HepG2 (cell line): ENCODE measurements at regions not wholly inside any gene's neighbourhood (a gene's known extent, or its start where the extent isn't known, plus 50 kb on each side); places are given as distances from the start of the nearest gene placed in this dataset.

Source experiments
- ATAC-seq: fragments of 200-7000 bp; cut with Tn5 transposase; 3 replicates; pipeline ENCODE4 v1.9.1; 2020; ENCODE audit warnings: mild to moderate bottlenecking, moderate library complexity
- BruUV-seq: library from RNA; stranded (reverse); fragments of 400-500 nt; replicated peaks from 2 replicates; lab custom pipeline; 2021; lab: Mats Ljungman, UMichigan
- CTCF ChIA-PET: fragments of 300-600 bp; formaldehyde crosslinking; extraction: SDS; loops from one replicate; lab custom pipeline; 2021; ENCODE audit warnings: low total read pairs, inconsistent platforms, low intra/inter-chr PET ratio; lab: Yijun Ruan, JAX
- POLR2A ChIA-PET: fragments of 350-600 bp; sonication (Branson Sonifier 250); formaldehyde crosslinking; loops from one replicate; lab custom pipeline; 2020; ENCODE audit warnings: antibody characterized with exemption, inconsistent platforms; lab: Yijun Ruan, JAX
- DNase-seq: peaks from one replicate; pipeline ENCODE4 v3.0.0-alpha.2; 2015; ENCODE audit warnings: low spot score
- FAIRE-seq: peaks from 3 replicates; lab custom pipeline; 2011; peaks lifted over from hg19 to GRCh38; lab: Jason Lieb, UNC
- H2AFZ ChIP-seq: one replicate; pipeline ENCODE4 v1.6.1; 2011; ENCODE audit warnings: low read length, inconsistent platforms
- H3K27ac ChIP-seq: fragments of 300-600 bp; 3 replicates; pipeline ENCODE4 v1.8.0; 2011; ENCODE audit warnings: mixed run types, mild to moderate bottlenecking, mixed read lengths, low read length, inconsistent platforms; ENCODE audit not compliant: insufficient read depth; ENCODE audit errors: extremely low read length
- H3K27me3 ChIP-seq, 2 experiments: fragments of 200-600 bp in 1 of 2; 2 replicates in 1 of 2; 3 replicates in 1 of 2; pipeline versions ENCODE4 v1.6.0 to v1.8.0; 2011; ENCODE audit warnings: low read length in 2 of 2, mild to moderate bottlenecking in 2 of 2, moderate library complexity in 2 of 2, inconsistent platforms in 1 of 2; ENCODE audit not compliant: insufficient read depth in 2 of 2, control insufficient read depth in 1 of 2
- H3K36me3 ChIP-seq, 2 experiments: fragments of 200-600 bp in 1 of 2; replicated peaks in 1 of 2; 2 replicates in 1 of 2; 3 replicates in 1 of 2; pipeline versions ENCODE4 v1.5.1 to v1.8.0; 2011; ENCODE audit warnings: low read length in 2 of 2, inconsistent platforms in 1 of 2; ENCODE audit not compliant: insufficient read depth in 2 of 2, control insufficient read depth in 1 of 2
- H3K4me1 ChIP-seq: 2 replicates; pipeline ENCODE4 v1.5.1; 2012; ENCODE audit warnings: low read length, inconsistent platforms; ENCODE audit not compliant: insufficient read depth
- H3K4me2 ChIP-seq: 2 replicates; pipeline ENCODE4 v1.6.0; 2011; ENCODE audit warnings: low read depth, low read length, inconsistent platforms
- H3K4me3 ChIP-seq, 3 experiments: fragments of 200-600 bp in 1 of 3; sonication (generic), shearing (Covaris generic) in 1 of 3; replicated peaks in 1 of 3; 2 replicates each; pipeline ENCODE4 v1.5.1; 2011 to 2016; ENCODE audit warnings: low read length in 3 of 3, inconsistent platforms in 2 of 3, low read depth in 2 of 3, mild to moderate bottlenecking in 2 of 3, control low read depth in 1 of 3, mixed read lengths in 1 of 3; ENCODE audit not compliant: insufficient read depth in 1 of 3
- H3K79me2 ChIP-seq: one replicate; pipeline ENCODE4 v1.6.1; 2011; ENCODE audit warnings: low read length, inconsistent platforms; ENCODE audit not compliant: insufficient read depth
- H3K9ac ChIP-seq: 2 replicates; pipeline ENCODE4 v1.6.0; 2011; ENCODE audit warnings: mild to moderate bottlenecking, low read depth, low read length, inconsistent platforms; ENCODE audit not compliant: insufficient read depth
- H3K9me3 ChIP-seq: 2 replicates; pipeline ENCODE4 v1.5.1; 2012; ENCODE audit warnings: mild to moderate bottlenecking, low read length
- H4K20me1 ChIP-seq: 2 replicates; pipeline ENCODE4 v1.6.0; 2011; ENCODE audit warnings: inconsistent platforms, mild to moderate bottlenecking, low read length, moderate library complexity; ENCODE audit not compliant: insufficient read depth
- CEBPG ChIP-seq: IDR thresholded peaks from 2 replicates; pipeline ENCODE4 v1.6.1; 2016
- FOXP1 ChIP-seq, 2 experiments: fragments of 450-650 bp in 1 of 2; IDR thresholded peaks; 2 replicates each; pipeline ENCODE4 v1.6.1; 2017 to 2018; ENCODE audit warnings: antibody characterized with exemption in 1 of 2
- GZF1 ChIP-seq: sonication (generic); formaldehyde crosslinking; IDR thresholded peaks from 2 replicates; pipeline ENCODE4 v1.5.1; 2020; ENCODE audit warnings: mild to moderate bottlenecking, missing genetic modification reagents
- JUN ChIP-seq: sonication (generic); formaldehyde crosslinking; IDR thresholded peaks from 2 replicates; pipeline ENCODE4 v1.4.0; 2020; ENCODE audit warnings: mild to moderate bottlenecking, missing genetic modification reagents
- KLF9 ChIP-seq: IDR thresholded peaks from 2 replicates; pipeline ENCODE4 v1.6.1; 2016; ENCODE audit warnings: low read depth
- MTERF4 ChIP-seq: sonication (generic); formaldehyde crosslinking; IDR thresholded peaks from 2 replicates; pipeline ENCODE4 v1.8.0; 2023; ENCODE audit warnings: mild to moderate bottlenecking, missing genetic modification reagents
- PHF21A ChIP-seq: sonication (generic); formaldehyde crosslinking; IDR thresholded peaks from 2 replicates; pipeline ENCODE4 v1.5.0; 2020; ENCODE audit warnings: mild to moderate bottlenecking, missing genetic modification reagents
- PRPF4 ChIP-seq: fragments of 200-400 bp; formaldehyde crosslinking; IDR thresholded peaks from 2 replicates; pipeline ENCODE4 v1.6.1; 2016; ENCODE audit warnings: low read length, low read depth; ENCODE audit not compliant: poor library complexity, severe bottlenecking
- RBFOX2 ChIP-seq: fragments of 200-400 bp; formaldehyde crosslinking; IDR thresholded peaks from 2 replicates; pipeline ENCODE4 v1.6.1; 2017; ENCODE audit warnings: low read depth, mild to moderate bottlenecking, low read length
- RXRA ChIP-seq: sonication (generic); formaldehyde crosslinking; IDR thresholded peaks from 2 replicates; pipeline ENCODE4 v1.5.1; 2020; ENCODE audit warnings: missing genetic modification reagents
- ZFP37 ChIP-seq: sonication (generic); formaldehyde crosslinking; IDR thresholded peaks from 2 replicates; pipeline ENCODE4 v1.4.0; 2020; ENCODE audit warnings: missing genetic modification reagents, borderline replicate concordance
- ZFP82 ChIP-seq: sonication (generic); formaldehyde crosslinking; IDR thresholded peaks from 2 replicates; pipeline ENCODE4 v1.5.1; 2020; ENCODE audit warnings: mild to moderate bottlenecking, missing genetic modification reagents, borderline replicate concordance
- ZGPAT ChIP-seq: IDR thresholded peaks from 2 replicates; pipeline ENCODE4 v1.6.1; 2016; ENCODE audit warnings: mild to moderate bottlenecking
- ZNF124 ChIP-seq: sonication (generic); formaldehyde crosslinking; IDR thresholded peaks from 2 replicates; pipeline ENCODE4 v1.4.0; 2020; ENCODE audit warnings: missing genetic modification reagents
- ZNF572 ChIP-seq: sonication (generic); formaldehyde crosslinking; IDR thresholded peaks from 2 replicates; pipeline ENCODE4 v1.5.1; 2020; ENCODE audit warnings: mild to moderate bottlenecking, missing genetic modification reagents
- WGBS: methylation state at CpG from one replicate; pipeline ENCODE4 v1.1.6; 2017; ENCODE audit warnings: low lambda C conversion rate; 5-methylcytosine and 5-hydroxymethylcytosine counted together
- in situ Hi-C: cut with HindIII; loops from 2 replicates; pipeline ENCODE4 v1.10.0; 2017; ENCODE audit warnings: low pct_unique_long_range_greater_than_20kb; ENCODE audit not compliant: extremely low pct_ligation_motif_present
- intact Hi-C: fragments of 100-400 bp; cut with micrococcal nuclease; formaldehyde crosslinking; loops from one replicate; pipeline ENCODE4 v1.10.0; 2022; ENCODE audit not compliant: unreplicated experiment
- TF ChIP-seq, protein P1 (sequence below): sonication (generic); formaldehyde crosslinking; IDR thresholded peaks from 2 replicates; pipeline ENCODE4 v1.4.0; 2020; ENCODE audit warnings: missing genetic modification reagents
- TF ChIP-seq, protein P2 (sequence below): sonication (generic); formaldehyde crosslinking; IDR thresholded peaks from 2 replicates; pipeline ENCODE4 v1.5.0; 2020; ENCODE audit warnings: missing genetic modification reagents

- Histone ChIP-seq H3K9ac (no peak overlapping the region), H3K4me1 (no peaks in the 10 kb centered on the region), H3K27me3 (no peaks in the 10 kb centered on the region), H2AFZ (no peak overlapping the region), H3K79me2 (no peaks in the 10 kb centered on the region), H3K27ac (no peak overlapping the region), H3K4me2 (no peak overlapping the region), H4K20me1 (no peaks in the 10 kb centered on the region), H3K36me3 (no peaks in the 10 kb centered on the region), H3K9me3 (peaks cover 11% of the 10 kb centered on the region), H3K4me3 (no peak overlapping the region)
- WGBS, result 7% methylated on average over 4 of the region's 4 CpGs
- TF ChIP-seq ZNF572 (CRISPR knock-in tag) (no peak), PRPF4 (no peak), FOXP1 (IDR thresholded peaks at IDR 0.05) (no peak), FOXP1 (CRISPR knock-in tag; IDR thresholded peaks at IDR 0.05) (no peak), CEBPG (no peak), PHF21A (no peak), JUN (no peak), RXRA (CRISPR knock-in tag) (no peak), RBFOX2 (no peak), ZGPAT (CRISPR knock-in tag) (no peak), ZFP82 (CRISPR knock-in tag) (no peak), ZFP37 (no peak), KLF9 (CRISPR knock-in tag) (no peak), GZF1 (CRISPR knock-in tag) (no peak), MTERF4 (no peak), ZNF124 (CRISPR knock-in tag) (no peak)
- TF ChIP-seq, protein P1, sequence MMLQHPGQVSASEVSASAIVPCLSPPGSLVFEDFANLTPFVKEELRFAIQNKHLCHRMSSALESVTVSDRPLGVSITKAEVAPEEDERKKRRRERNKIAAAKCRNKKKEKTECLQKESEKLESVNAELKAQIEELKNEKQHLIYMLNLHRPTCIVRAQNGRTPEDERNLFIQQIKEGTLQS (CRISPR knock-in tag), result no peak
- TF ChIP-seq, protein P2, sequence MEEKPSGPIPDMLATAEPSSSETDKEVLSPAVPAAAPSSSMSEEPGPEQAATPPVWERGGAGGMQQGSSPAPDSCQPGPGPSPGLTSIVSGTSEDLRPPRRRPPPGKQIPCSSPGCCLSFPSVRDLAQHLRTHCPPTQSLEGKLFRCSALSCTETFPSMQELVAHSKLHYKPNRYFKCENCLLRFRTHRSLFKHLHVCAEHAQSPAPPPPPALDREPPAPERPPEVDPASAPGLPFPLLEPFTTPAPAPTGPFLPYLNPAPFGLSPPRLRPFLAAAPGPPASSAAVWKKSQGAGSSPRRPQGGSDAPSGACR, result no peak
- DNase-seq, result no peak
- no peak for FAIRE-seq
- no peak for ATAC-seq
- ChIA-PET CTCF (no interaction called here), POLR2A (no interaction called here)
- intact Hi-C loops (no loop called here), in situ Hi-C loops (no loop called here)
- no TSS peak for BruUV-seq
These were observed 373.9 kb downstream of the FOXO1 start for GRCh38 chr13:40292536-40292935.
